GM19240 (cell line): ENCODE measurements at regions not wholly inside any gene's neighbourhood (a gene's known extent, or its start where the extent isn't known, plus 50 kb on each side); places are given as distances from the start of the nearest gene placed in this dataset.
"Not testable (repeated sequence)": the region's sequence is repeated elsewhere in the genome, so short reads cannot be mapped to it uniquely, and the experiment has no call there.

Source experiments
- DNase-seq: peaks from one replicate; pipeline ENCODE4 v3.0.0; 2011; ENCODE audit warnings: low spot score; ENCODE audit not compliant: insufficient read length

DNA sequence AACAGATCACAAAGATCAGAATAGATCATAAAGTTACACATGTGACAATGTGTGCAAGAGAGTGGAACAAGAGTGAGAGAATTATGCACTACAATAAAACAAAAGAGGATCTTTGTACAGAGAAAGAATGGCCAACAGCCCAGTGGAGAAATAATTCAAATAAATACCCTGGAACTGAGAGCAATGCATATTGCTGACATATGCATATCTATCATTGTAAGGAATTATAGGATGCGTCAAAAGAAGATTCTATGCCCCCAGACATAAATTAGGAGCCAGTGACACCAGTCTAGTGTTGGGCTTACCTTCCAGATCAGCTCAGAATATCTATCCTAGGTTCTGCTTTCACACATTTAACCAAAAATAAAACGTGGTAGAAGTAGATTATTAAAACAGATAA, 320.1 kb upstream of the VCX start:
- DNase-seq, result no peak

DNA sequence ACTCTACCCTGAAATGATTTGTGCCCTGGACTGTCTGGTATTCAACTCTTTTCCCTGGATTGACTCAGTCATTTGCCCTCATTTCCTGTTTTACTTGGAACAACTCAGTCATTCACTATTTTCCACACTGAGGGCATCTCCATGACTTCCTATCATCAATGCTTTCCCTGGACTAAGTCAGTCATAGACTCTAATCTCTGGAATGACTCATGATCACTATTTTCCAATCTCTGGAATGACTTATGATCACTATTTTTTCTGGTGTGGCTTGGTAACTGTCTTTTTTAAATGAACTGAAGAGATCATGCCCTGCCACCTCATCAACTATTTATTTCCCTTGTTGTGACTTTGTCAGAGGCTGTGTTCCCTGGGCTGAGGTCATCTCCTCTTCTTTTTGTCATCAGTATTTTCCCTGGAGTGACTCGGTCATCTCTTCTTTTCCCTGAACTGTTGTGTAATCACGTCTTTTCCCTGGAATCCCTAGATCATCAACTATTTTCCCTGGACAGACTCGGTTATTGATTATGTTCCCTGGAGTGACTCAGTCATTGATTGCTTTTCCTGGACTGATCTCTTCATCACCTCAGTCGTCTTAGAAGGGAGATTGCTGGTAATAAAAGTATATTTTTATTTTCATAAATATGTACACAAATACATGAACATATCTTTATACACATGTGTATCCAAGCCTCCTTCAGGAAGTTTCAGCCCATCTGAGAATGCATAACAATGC, 327.1 kb upstream of the VCX start:
- DNase-seq, result no peak

DNA sequence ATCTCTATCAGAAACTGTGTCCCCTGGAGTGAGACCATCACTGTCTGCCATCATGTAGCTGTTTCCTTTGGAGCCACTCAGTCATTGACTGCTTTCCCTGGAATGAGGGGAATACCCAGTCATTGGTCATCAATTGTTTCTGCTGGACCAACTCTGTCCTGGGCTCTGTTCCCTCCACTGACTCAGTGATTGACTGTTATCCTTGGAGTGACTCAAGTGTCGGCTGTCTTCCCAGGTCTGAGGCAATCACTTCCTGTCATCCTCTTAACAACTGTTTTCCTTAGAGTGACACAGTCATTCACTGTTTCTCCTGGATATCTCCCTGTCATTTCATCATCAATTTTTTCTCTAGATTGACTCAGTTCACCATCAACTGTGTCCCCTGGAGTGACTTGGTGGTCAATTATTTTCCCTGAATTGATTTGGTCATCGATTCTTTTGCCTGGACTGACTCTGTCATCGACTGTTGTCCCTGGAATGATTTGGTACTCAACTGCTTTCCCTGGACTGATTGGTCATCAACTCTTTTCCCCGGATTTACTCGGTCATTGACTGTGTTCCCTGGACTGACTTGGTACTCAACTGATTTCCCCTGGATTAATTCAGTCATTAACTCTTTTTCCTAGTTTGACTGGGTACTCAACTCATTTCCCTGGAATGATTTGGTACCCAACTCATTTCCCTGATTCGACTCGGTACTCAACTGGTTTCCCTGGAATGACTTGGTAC, 327.9 kb upstream of the VCX start:
- DNase-seq, result no peak

DNA sequence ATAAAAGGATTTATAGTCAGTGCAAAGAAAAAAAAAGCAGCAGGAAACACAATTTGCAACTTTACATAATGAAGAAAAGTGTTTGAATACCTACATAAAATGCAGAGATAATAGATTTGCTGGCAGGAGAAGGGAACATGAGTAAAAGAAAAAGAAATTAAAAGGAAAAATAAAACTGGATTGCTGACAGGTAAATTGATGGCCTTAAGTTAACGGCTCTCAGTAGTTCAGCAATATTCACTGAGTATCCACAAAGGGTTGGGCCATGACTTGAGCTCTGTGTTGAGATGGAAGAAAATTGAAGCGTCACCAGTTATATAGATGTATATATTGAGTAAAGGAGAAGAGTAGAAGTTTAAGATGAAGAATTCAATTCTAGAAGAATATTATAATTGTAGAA, 330.1 kb upstream of the VCX start:
- DNase-seq, result no peak

DNA sequence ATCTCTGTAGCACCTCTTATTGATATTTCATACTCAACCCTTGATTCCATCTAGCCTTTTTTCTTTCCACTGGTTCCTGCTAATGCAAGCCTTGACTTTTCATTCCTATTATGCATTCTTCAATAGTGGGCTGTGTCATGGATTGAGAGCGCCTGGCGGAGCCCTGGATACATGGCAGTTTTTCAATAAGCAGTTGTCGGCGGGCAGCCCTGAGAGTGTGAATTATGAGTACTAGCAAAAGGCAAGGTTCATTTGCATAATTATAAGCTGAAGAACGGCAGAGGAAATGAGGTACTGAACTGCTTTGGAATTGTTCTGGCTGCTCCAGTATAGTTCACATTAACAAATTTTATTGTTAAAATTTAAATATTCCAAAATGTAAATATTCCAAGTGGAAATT, 339.7 kb upstream of the VCX start:
- no peak for DNase-seq

DNA sequence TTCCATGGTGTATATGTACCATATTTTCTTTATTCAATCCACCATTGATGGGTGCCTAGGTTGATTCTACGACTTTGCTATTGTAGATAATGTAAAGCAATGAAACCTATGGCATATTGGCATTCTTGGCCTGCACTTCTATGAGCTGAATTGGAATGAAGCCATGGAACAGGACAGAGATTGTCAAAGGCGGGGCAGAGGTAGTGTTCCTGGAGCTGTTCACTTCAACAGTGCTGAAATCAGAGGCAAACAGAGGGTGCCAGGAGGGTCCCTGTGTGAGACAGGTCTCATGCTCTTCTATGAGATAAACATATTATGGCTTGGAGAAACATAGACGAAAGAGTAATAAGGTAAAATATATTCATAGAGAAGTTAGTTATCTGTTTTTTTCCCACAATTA, 342.6 kb upstream of the VCX start:
- DNase-seq, result no peak

DNA sequence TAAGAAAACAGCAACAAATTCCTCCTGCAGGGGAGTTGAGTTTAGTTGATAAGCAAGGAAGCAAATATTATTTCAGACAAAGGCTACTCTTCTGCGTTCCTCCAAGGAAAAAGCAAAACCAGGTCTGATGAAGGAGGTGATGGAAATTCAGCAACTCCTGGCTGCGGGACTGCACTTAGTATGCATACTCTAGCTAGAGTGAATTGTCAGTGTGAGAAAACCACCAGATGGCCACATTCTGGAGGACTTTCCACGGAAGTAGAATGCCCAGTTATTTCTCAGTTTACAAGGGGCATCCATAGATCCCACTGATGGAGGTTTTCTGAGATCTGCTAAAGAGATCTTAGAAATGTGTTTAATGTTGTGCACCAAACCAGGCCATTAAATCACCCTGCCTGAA, 338.6 kb upstream of the PUDP start:
- no peak for DNase-seq

DNA sequence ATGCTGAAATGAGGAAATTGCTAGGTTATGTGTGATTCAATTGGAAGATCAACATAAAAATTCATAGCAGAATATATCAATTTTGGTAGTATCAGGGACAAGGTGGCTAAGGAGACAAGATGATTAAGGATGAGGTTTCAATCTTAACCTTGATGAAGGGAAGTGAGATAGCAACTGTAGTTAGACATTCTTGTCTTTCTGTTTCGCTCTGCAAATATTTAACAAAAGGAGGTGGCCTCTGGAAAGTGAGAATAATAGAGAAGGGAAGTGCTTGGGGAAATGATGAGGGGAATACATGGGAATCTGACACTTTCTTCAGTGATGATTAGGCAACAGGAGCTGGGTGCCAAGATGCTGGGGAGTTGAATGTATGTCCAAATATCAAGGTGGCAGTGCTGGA, 337.1 kb upstream of the PUDP start:
- DNase-seq, result no peak

DNA sequence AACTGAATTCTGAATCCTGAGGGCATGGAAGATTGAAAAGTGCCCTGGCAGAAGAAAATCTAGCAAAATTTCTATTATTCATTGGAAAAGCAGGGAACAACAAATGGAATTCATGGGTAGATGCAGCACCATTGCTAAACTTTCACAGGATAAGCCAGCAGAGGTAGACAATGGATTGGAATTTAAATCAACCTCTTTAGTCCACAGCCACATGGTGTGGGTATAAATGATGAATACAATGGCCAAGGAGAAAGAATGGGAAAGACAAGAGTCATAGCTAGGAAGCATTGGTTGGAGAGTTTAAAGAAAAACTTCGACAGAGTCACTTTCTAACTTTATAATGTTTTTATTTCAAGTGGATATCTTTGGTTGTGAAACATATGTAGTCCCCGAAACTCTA, 332.8 kb upstream of the PUDP start:
- DNase-seq, result no peak

DNA sequence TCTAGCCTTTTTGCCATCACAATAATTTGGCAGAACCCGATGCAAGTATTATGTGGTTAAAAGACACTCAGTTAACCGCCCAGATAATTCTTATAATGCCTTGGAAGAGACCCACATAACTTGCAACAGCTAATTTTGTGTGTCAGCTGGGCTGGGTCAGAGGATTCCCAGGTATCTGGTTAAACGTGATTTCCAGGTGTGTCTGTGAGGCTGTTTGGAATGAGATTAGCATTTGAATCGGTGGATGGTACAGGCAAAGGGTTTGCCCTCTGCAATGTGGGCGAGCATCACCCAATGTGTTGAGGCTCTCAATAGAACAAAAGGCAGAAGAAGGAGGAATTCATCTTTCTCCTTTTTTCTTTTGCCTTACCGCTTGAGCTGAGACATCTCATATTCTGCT, 314.2 kb upstream of the PUDP start:
- DNase-seq, result no peak

DNA sequence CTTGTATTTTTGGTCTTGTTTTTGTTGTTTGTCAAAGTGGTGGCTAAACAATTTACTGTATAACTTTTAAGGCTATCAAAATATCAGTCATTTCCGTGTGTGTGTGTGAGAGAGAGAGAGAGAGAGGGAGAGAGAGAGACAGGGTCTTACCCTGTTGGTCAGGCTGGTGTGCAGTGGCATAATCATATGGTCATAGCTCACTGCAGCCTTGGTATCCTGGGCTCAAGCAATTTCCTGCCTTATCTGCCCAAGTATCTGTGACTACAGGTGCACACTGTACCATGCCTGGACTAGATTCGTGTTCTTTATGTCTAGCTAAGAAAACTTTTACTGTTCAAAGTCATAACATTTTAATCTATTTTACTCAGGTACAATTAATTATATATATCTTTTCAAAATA, 313.1 kb upstream of the PUDP start:
- not testable (repeated sequence) for DNase-seq

DNA sequence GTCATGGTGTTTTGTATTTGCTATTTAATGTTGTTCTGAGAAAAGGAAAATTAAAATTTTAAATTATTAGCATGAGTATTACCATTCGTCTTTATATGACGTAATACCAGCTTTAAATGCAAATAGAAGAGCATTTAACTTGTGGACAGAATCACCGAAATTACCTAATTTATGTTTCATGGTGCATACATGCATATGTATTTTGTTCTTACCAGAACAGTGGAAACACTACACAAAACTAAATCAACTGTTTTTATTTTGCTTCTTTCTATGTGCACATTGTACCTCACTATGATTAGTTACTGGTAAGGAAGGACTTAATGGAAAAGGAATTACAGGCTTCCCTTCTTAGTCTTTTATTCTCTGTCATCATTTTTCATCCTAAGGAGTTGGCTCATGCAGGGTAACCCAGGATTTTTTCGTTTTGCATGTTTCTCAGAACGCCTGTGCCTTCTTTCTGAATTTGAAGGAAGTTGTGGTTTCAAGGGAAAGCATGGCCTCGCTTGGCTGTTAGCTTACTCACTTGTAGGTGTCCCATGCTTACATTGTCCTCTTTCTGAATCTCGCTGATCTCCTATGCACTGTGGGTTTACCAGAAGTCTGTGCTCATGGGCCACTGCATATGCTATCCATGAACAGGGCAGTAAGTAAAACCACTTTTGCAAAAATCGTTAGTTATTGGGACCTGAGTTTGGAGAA, 300.0 kb upstream of the PUDP start:
- DNase-seq, result no peak

DNA sequence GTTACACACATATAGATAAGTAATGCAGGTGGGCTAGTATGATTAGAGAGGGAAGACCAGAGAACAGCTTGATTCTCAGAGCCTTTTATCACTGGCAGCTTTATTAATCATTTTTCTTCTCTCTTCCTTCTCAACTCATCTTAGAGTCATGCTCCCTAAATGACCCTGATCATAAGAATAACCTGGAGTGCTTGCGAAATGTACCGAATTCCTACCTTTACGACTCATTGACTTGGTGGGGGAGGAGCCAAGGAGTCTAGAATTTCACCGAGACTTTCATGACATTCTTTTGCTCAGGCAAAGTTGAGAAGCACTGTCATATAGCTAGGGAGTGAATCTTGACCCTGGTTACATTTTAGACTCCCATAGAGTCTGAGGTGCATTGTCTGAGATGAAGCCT, 298.9 kb upstream of the PUDP start:
- DNase-seq, result no peak

DNA sequence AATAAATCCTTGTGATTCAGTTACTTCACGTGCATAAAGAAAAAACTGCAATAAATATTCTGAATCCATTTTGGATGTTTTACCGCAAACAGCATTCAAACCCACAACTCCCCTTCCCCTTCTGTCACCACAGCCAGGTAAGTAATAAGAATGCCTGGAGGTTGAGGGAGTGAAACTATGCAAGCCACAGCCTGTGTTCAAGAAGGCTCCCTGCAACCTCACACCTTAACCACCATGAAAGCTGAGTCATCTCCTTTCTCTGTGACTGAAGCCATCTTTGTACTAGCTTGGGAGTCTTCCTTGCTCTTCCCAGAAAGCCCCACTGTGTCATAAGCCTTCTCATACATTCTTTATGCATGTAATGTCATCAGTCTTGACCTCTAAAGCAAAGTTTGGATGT, 297.0 kb upstream of the PUDP start:
- no peak for DNase-seq

DNA sequence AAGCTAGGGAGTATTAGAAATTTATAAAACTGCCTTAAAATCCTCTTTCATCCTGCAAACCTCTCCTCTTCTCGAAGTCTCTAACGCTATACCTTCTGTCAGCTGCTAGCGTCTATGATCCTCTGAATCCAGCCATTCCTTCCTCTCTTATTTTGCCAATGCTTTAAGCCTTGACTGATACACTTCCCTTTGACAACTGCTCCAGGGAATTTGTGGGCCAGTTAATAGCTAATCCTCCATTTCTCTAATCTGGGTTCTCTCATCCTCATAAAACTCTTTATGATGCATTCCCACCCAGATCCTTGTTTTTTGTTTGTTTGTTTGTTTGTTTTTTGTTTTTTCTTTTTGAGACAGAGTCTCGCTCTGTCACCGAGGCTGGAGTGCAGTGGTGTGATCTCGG, 293.6 kb upstream of the PUDP start:
- no peak for DNase-seq

DNA sequence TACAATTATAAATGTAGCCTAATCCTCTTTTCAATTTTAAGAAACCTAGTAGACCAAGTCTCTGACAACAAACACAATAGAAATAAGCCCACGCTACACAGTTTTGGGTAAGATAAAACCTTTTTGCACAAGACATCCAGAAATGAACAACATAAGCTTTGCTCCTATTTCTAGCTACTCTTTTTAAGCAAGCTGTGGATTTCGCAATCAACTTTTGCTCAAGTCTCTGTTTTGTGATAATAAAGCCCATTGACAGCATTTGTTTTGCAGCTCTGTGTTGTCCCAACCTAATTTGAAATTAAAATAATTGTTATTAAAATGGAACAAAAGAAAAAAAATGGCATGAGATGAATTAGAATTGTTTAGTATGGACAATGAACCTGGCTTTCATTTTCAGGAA, 287.9 kb upstream of the PUDP start:
- DNase-seq, result no peak

DNA sequence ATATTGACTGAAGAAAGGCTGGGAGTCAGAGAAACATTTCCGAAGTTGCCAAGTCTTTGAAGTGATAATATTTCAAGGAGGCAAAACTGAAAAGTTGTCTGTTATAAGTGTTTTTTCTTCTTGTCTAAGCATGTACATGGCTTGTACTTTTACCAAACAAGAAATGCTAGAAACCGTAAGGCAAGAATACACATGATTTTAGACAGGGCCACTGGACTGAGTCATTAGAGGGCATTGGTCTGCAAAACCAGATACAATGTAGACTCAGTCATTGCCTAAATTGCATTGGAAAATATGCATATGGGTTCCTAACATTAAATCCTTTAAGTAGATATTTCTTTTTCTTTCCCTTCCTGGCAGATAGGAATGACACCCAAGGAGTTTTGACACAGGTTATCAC, 284.9 kb upstream of the PUDP start:
- DNase-seq, result no peak

DNA sequence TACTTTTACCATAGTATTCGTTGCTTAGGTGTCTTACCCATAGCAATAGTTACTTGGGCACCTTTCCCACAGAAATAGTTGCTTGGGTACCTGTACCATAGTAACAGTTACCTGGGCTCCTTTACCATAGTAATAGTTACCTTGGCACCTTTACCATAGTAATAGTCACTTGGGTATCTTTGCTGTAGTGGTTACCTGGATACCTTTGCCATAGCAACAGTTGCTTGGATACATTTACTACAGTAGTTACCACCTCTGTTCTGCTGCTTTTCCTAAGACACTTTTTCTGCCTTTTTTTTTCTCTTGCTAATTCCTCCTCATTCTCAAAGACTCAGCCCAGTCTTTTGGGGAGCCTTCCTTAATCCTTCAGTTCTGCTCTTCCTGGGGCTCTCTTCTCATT, 272.8 kb upstream of the PUDP start:
- no peak for DNase-seq

DNA sequence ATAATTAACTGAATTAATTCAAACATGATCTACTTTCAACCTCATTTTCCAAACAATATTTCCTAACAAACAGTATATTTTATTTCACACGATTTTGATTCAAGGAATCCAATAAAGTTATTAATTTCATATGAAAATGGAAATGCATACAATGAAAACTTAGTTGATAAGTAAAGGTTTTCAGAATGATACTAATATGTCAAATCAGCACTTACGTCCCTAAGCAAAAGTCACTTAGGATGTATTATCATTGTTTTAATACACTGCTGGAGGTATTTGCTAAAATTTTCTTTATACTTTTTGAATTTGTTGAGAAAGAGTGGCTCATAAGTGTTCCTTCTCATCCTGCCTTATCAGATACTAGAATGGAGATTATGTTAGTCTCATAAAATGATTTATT, 266.8 kb upstream of the PUDP start:
- no peak for DNase-seq

DNA sequence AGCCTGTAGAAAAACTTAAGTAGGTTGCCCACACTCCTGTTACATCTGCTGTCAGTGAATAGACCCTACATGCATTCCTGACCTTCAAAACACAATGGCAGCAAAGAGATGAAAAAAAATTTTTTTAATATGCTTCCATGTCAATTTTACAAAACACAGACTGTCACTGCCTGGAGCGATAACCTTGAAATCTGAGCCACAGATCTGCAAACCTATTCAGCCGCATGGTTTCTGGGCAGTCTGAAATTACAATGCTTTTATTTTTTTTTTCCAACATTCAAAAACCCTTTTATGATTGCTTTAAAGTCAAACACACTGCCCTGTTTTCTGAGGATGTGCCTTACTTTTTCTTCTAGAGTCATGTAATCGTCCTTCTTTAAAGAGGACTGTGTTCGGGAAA, 264.9 kb upstream of the PUDP start:
- DNase-seq, result no peak

DNA sequence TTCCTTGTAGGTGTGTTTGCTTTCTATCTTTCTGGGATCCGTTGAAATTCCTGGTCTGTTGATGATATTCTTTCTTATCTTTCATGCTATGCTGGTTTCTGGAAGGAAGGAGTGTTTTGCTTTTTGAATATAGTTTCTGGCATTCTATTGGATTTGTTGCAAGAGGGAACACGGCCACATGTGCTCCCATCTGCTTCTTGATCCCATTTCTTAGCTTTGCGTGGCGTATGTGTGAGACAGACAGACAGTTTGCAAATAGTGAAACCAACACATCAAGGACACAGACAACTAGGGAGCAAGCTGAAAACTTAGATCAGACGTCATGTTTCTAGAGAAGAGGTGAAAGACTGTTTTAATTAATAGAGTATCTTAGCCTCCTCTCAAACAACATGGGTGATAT, 261.9 kb upstream of the PUDP start:
- DNase-seq, result no peak

DNA sequence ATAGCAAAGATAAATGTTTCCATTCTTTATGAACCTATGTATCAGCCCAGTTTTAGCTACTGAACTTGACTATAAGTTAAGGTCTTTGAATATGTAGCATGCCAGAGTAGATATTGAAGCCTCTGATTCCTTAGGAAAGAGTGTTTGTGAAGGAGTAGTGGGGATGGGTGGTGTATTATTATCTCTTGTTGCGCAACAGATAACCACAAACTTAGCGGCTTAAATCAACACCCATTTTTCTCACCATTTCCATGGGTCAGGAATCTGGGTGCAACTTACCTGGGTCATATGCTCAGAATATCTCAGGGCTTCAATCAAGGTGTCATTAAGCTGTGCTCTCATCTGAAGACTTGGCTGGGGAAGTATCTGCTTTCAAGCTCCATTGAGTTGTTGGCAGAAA, 251.4 kb upstream of the PUDP start:
- no peak for DNase-seq

DNA sequence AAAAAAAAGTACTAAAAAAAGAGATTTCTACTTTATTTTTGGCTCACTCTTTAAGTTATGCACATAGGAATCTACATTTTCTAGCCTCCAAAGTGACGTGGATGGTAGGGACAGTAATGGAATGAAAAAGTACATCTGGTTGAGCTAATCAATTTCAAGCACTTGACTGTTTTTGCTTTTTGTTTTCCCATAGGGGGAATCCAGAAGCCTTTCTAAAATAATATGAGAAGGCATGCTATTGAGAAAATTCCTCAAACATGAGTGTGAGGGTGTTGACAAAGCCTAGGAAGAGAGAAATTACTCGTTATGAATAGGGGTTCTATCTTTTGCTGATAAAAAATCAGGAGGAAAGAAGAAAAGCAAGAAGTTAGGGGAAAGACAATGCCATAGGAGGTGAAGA, 242.5 kb upstream of the PUDP start:
- DNase-seq, result no peak
